GM18868 (cell line): ENCODE measurements at regions not wholly inside any gene's neighbourhood (a gene's known extent, or its start where the extent isn't known, plus 50 kb on each side); places are given as distances from the start of the nearest gene placed in this dataset.
"Not testable (repeated sequence)": the region's sequence is repeated elsewhere in the genome, so short reads cannot be mapped to it uniquely, and the experiment has no call there.

ENCODE experiments used
- ATAC-seq: cut with Tn5 transposase; IDR thresholded peaks from one replicate; pipeline ENCODE4 v1.9.1; 2021; ENCODE audit warnings: mild to moderate bottlenecking, moderate library complexity; ENCODE audit not compliant: unreplicated experiment

- ATAC-seq = no peak
Measured at GRCh38 chr6:112957536-112957916, 610.4 kb downstream of the RFPL4B start.

- not testable (repeated sequence) for ATAC-seq
Measured at GRCh38 chr6:112960130-112960529, 613.0 kb downstream of the RFPL4B start.

GRCh38 chr6:112967974-112968373 lies 620.8 kb downstream of the RFPL4B start:
- no peak for ATAC-seq

- no peak for ATAC-seq
Measured at GRCh38 chr6:112971651-112972050, 624.5 kb downstream of the RFPL4B start.

GRCh38 chr6:112974931-112975330 lies 627.8 kb downstream of the RFPL4B start:
- not testable (repeated sequence) for ATAC-seq

GRCh38 chr6:112976579-112976978 lies 629.4 kb downstream of the RFPL4B start:
- ATAC-seq = not testable (repeated sequence)

- no peak for ATAC-seq
Measured at GRCh38 chr6:112979830-112980229, 632.7 kb downstream of the RFPL4B start.

- ATAC-seq = no peak
Measured at GRCh38 chr6:112980676-112981075, 633.5 kb downstream of the RFPL4B start.

GRCh38 chr6:112983713-112984261 lies 636.7 kb downstream of the RFPL4B start:
- no peak for ATAC-seq

GRCh38 chr6:112984899-112985298 lies 637.8 kb downstream of the RFPL4B start:
- no peak for ATAC-seq

- no peak for ATAC-seq
Measured at GRCh38 chr6:112986321-112986720, 639.2 kb downstream of the RFPL4B start.

- ATAC-seq = no peak
Measured at GRCh38 chr6:112988748-112989147, 641.6 kb downstream of the RFPL4B start.

- no peak for ATAC-seq
Measured at GRCh38 chr6:112990971-112991370, 643.8 kb downstream of the RFPL4B start.

GRCh38 chr6:112991912-112992311 lies 644.8 kb downstream of the RFPL4B start:
- ATAC-seq = no peak

- no peak for ATAC-seq
Measured at GRCh38 chr6:112997421-112998085, 650.4 kb downstream of the RFPL4B start.

- ATAC-seq = no peak
Measured at GRCh38 chr6:113004054-113004453, 656.9 kb downstream of the RFPL4B start.

- no peak for ATAC-seq
Measured at GRCh38 chr6:113004470-113005270, 657.5 kb downstream of the RFPL4B start.

GRCh38 chr6:113006494-113006893 lies 659.4 kb downstream of the RFPL4B start:
- ATAC-seq = no peak

- ATAC-seq = no peak
Measured at GRCh38 chr6:113009682-113010081, 662.6 kb downstream of the RFPL4B start.

GRCh38 chr6:113010196-113010989 lies 663.3 kb downstream of the RFPL4B start:
- ATAC-seq = no peak

GRCh38 chr6:113011389-113011788 lies 664.3 kb downstream of the RFPL4B start:
- no peak for ATAC-seq
